HCT116 (cell line): ENCODE measurements at regions not wholly inside any gene's neighbourhood (a gene's known extent, or its start where the extent isn't known, plus 50 kb on each side); places are given as distances from the start of the nearest gene placed in this dataset.

Experiments used
- CBX3 ChIP-seq: IDR thresholded peaks from 2 replicates; pipeline ENCODE4 v1.6.1; 2012; ENCODE audit warnings: low read depth
- CTCF ChIP-seq, 3 experiments: fragments of 200-600 bp in 1 of 3; sonication (generic) in 1 of 3; IDR thresholded peaks in 2 of 3; conservative IDR thresholded peaks in 1 of 3; 2 replicates each; pipeline ENCODE4 v1.5.1; 2012 to 2017; ENCODE audit warnings: low read depth in 2 of 3, low read length in 2 of 3, antibody characterized with exemption in 1 of 3, borderline replicate concordance in 1 of 3, control low read depth in 1 of 3, mild to moderate bottlenecking in 1 of 3, mixed read lengths in 1 of 3, mixed run types in 1 of 3, moderate library complexity in 1 of 3; ENCODE audit not compliant: insufficient read depth in 1 of 3
- EZH2 ChIP-seq: fragments of 200-600 bp; sonication (generic); IDR thresholded peaks from 2 replicates; pipeline ENCODE4 v1.6.1; 2017; ENCODE audit warnings: antibody characterized with exemption, mixed run types
- POLR2A ChIP-seq: IDR thresholded peaks from 2 replicates; pipeline ENCODE4 v1.7.0; 2011; ENCODE audit warnings: borderline replicate concordance; ENCODE audit not compliant: insufficient read depth, insufficient read length; ENCODE audit errors: extremely low read depth
- RAD21 ChIP-seq: IDR thresholded peaks from 2 replicates; pipeline ENCODE4 v1.6.1; 2012; ENCODE audit warnings: low read depth, mild to moderate bottlenecking
- REST ChIP-seq: IDR thresholded peaks from 2 replicates; pipeline ENCODE4 v1.6.1; 2012; ENCODE audit warnings: low read depth
- TCF7L2 ChIP-seq: IDR thresholded peaks from 2 replicates; pipeline ENCODE4 v1.7.0; 2011; ENCODE audit warnings: borderline replicate concordance, inconsistent platforms; ENCODE audit not compliant: insufficient read depth, insufficient read length; ENCODE audit errors: extremely low read depth
- YY1 ChIP-seq: IDR thresholded peaks from 2 replicates; pipeline ENCODE4 v1.6.1; 2011; ENCODE audit warnings: low read length, low read depth, moderate library complexity, mild to moderate bottlenecking; ENCODE audit not compliant: insufficient replicate concordance; ENCODE audit errors: extremely low read depth
- ZFX ChIP-seq: fragments of 450-650 bp; IDR thresholded peaks from 2 replicates; pipeline ENCODE4 v1.6.1; 2017

DNA sequence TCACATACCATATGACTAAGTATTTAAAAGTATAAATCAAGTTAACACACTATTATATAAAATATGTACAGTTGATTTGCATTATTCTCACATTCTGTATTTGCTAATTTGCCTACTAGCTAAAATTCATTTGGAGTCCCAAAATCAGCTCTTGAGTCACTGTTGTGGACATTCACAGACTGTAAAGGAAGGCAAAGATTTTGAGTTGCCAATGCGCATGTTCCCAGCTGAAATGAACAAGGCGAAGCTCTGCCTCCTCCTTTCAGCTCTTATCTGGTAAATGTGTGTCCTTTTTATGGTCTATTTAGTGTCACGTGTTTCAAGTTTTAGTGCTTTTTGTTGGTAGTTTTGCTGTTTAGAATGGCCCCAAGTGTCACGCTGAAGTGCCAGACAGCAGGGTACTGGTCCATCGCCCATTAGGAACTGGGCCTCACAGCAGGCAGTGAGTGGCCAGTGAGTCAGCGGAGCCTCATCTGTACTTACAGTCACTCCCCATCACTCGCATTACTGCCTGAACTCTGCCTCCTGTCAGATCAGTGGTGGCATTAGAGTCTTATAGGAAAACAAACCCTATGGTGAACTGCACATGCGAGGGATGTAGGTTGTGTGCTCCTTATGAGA, 87.2 kb upstream of the ADTRP start:
- TF ChIP-seq TCF7L2 (no peak), CTCF (IDR thresholded peaks at IDR 0.05 in 2 of 3, conservative IDR thresholded peaks at IDR 0.05 in 1 of 3; ENCODE audit: borderline replicate concordance in 1 of 3, insufficient read depth in 1 of 3, low read depth in 2 of 3, low read length in 2 of 3) (no peak), POLR2A (no peak), RAD21 (no peak), REST (no peak), CBX3 (no peak), EZH2 (no peak), YY1 (no peak), ZFX (no peak)
